Hepatocyte (in vitro differentiated cells): ENCODE measurements at regions not wholly inside any gene's neighbourhood (a gene's known extent, or its start where the extent isn't known, plus 50 kb on each side); places are given as distances from the start of the nearest gene placed in this dataset.

Source experiments
- DNase-seq: peaks from one replicate; pipeline ENCODE4 v3.0.0-alpha.2; 2016; ENCODE audit warnings: low spot score
- H2AFZ ChIP-seq: fragments of 200-600 bp; sonication (generic); 2 replicates; pipeline ENCODE4 v1.6.0; 2016; ENCODE audit warnings: antibody characterized with exemption, mild to moderate bottlenecking
- H3K27ac ChIP-seq: fragments of 200-600 bp; sonication (generic); 2 replicates; pipeline ENCODE4 v1.5.1; 2016; ENCODE audit warnings: mild to moderate bottlenecking
- H3K27me3 ChIP-seq: fragments of 200-600 bp; sonication (generic); 2 replicates; pipeline ENCODE4 v1.6.1; 2016
- H3K36me3 ChIP-seq: fragments of 200-600 bp; sonication (generic); replicated peaks from 2 replicates; pipeline ENCODE4 v1.5.1; 2016; ENCODE audit warnings: low read depth; ENCODE audit not compliant: insufficient read depth
- H3K4me1 ChIP-seq: fragments of 200-600 bp; sonication (generic); 2 replicates; pipeline ENCODE4 v1.5.1; 2016; ENCODE audit warnings: mild to moderate bottlenecking, moderate library complexity; ENCODE audit not compliant: insufficient read depth
- H3K4me2 ChIP-seq: fragments of 200-600 bp; sonication (generic); 2 replicates; pipeline ENCODE4 v1.6.0; 2016
- H3K4me3 ChIP-seq: fragments of 200-600 bp; sonication (generic); 2 replicates; pipeline ENCODE4 v1.5.1; 2016; ENCODE audit warnings: mild to moderate bottlenecking
- H3K79me2 ChIP-seq: fragments of 200-600 bp; sonication (generic); 2 replicates; pipeline ENCODE4 v1.6.0; 2017; ENCODE audit warnings: mild to moderate bottlenecking
- H3K9me2 ChIP-seq: fragments of 200-600 bp; sonication (generic); replicated peaks from 2 replicates; pipeline ENCODE4 v1.6.0; 2017; ENCODE audit warnings: mild to moderate bottlenecking; ENCODE audit not compliant: insufficient read depth
- H3K9me3 ChIP-seq: fragments of 200-600 bp; sonication (generic); 2 replicates; pipeline ENCODE4 v1.5.1; 2016; ENCODE audit warnings: low read depth, mild to moderate bottlenecking
- H4K20me1 ChIP-seq: fragments of 200-600 bp; sonication (generic); 2 replicates; pipeline ENCODE4 v1.6.0; 2016; ENCODE audit warnings: mild to moderate bottlenecking; ENCODE audit not compliant: insufficient read depth, poor library complexity, severe bottlenecking
- EZH2 ChIP-seq: fragments of 200-600 bp; sonication (generic); IDR thresholded peaks from 2 replicates; pipeline ENCODE4 v1.6.1; 2016; ENCODE audit warnings: antibody characterized with exemption, mild to moderate bottlenecking, borderline replicate concordance
- EZH2phosphoT487 ChIP-seq: fragments of 200-600 bp; sonication (generic); IDR thresholded peaks from one replicate; pipeline ENCODE4 v1.6.1; 2018; ENCODE audit warnings: antibody characterized with exemption, mild to moderate bottlenecking, low read depth, moderate library complexity; ENCODE audit not compliant: unreplicated experiment, severe bottlenecking
- WGBS: methylation state at CpG from one replicate; pipeline ENCODE4 v1.1.6; 2016; ENCODE audit warnings: low lambda C conversion rate; ENCODE audit errors: missing lambda C conversion rate; 5-methylcytosine and 5-hydroxymethylcytosine counted together
- TF ChIP-seq, protein P1 (sequence below): fragments of 200-600 bp; sonication (generic); IDR thresholded peaks from 2 replicates; pipeline ENCODE4 v1.5.1; 2016; ENCODE audit warnings: antibody characterized with exemption, mild to moderate bottlenecking; ENCODE audit not compliant: poor library complexity

DNA sequence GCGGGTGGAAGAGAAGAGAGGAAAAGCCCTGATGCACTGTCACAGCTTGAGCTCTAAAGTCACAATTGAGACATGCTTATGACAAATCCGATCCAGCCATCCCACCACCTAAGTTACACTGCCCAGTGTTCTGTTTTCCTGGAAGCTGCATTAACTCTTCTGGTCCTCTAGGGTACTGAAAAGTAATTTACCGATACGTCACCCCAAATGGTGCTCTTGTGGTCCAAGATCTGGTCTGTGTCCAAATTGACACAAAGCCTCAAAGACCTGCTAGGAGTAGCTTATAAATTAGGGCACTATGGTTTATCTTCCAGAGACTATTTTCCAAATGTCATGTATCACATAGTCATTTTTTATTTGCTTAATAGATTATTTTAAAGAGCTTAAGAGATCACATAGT is 186.7 kb upstream of the ETAA1 start:
- Histone ChIP-seq H3K36me3 (no peaks in the 10 kb centered on the region), H4K20me1 (no peaks in the 10 kb centered on the region), H3K9me3 (no peaks in the 10 kb centered on the region), H3K4me3 (no peak overlapping the region), H3K27ac (no peak overlapping the region), H3K4me1 (no peaks in the 10 kb centered on the region), H2AFZ (no peak overlapping the region), H3K27me3 (no peaks in the 10 kb centered on the region), H3K79me2 (no peaks in the 10 kb centered on the region), H3K4me2 (no peak overlapping the region), H3K9me2 (no peaks in the 10 kb centered on the region)
- WGBS, result 59% methylated on average over 4 of the region's 4 CpGs
- TF ChIP-seq, protein P1, sequence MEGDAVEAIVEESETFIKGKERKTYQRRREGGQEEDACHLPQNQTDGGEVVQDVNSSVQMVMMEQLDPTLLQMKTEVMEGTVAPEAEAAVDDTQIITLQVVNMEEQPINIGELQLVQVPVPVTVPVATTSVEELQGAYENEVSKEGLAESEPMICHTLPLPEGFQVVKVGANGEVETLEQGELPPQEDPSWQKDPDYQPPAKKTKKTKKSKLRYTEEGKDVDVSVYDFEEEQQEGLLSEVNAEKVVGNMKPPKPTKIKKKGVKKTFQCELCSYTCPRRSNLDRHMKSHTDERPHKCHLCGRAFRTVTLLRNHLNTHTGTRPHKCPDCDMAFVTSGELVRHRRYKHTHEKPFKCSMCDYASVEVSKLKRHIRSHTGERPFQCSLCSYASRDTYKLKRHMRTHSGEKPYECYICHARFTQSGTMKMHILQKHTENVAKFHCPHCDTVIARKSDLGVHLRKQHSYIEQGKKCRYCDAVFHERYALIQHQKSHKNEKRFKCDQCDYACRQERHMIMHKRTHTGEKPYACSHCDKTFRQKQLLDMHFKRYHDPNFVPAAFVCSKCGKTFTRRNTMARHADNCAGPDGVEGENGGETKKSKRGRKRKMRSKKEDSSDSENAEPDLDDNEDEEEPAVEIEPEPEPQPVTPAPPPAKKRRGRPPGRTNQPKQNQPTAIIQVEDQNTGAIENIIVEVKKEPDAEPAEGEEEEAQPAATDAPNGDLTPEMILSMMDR, result no peak
- TF ChIP-seq EZH2, result no peak
- no peak for TF ChIP-seq EZH2phosphoT487
- no peak for DNase-seq

DNA sequence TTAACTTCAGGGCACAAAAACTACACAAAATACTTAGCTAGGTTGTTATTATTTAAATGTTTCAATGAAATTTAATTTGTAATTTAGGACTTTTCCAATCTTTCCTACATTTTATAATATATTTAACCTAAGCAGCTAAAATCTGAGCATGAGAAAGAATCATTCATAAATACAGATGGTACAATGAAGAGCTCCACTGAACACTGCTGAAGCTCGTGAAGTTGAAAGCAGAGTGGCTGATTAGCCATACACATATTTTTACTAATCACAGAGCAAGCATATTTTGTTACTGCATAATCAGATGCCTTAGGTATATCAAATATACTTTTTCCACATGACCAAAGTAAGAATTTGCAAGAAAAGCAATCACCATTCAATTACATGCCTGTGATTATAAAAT is 184.9 kb upstream of the ETAA1 start:
- TF ChIP-seq EZH2 (no peak), EZH2phosphoT487 (no peak)
- TF ChIP-seq, protein P1, result no peak
- 69% methylated on average over 1 of the region's 1 CpG for WGBS
- no peak overlapping the region for H3K4me2 ChIP-seq
- no peaks in the 10 kb centered on the region for H3K4me1 ChIP-seq
- no peaks in the 10 kb centered on the region for H3K36me3 ChIP-seq
- H3K9me3 ChIP-seq, result no peaks in the 10 kb centered on the region
- H3K27ac ChIP-seq, result no peak overlapping the region
- H3K9me2 ChIP-seq, result no peaks in the 10 kb centered on the region
- no peaks in the 10 kb centered on the region for H3K79me2 ChIP-seq
- no peaks in the 10 kb centered on the region for H4K20me1 ChIP-seq
- H3K4me3 ChIP-seq, result no peak overlapping the region
- no peaks in the 10 kb centered on the region for H3K27me3 ChIP-seq
- H2AFZ ChIP-seq, result no peak overlapping the region
- DNase-seq, result no peak

DNA sequence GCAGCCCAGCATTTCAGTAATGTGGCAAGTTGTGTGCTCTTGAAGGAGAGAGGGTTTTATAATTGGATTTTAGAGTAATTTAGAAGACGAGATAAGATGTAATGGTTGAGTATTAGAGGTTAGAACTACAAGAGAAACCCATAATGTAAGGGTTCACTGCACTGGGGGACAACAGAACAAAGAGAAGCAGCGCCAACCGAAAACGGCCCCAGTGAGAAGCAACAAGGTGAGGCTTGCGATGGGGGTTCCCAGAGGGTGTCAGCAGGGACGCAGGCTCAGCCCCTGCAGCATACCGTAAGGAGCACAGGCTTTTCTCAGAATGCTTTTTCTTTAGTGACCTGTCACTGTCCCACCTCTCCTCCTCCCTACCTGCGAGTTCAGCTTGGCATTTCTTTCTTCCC is 183.9 kb upstream of the ETAA1 start:
- Histone ChIP-seq H3K4me1 (no peaks in the 10 kb centered on the region), H3K4me2 (peak overlapping the region; percentile 37), H3K27me3 (no peaks in the 10 kb centered on the region), H2AFZ (no peak overlapping the region), H3K4me3 (no peak overlapping the region), H3K27ac (no peak overlapping the region), H4K20me1 (no peaks in the 10 kb centered on the region), H3K36me3 (no peaks in the 10 kb centered on the region), H3K9me3 (no peaks in the 10 kb centered on the region), H3K79me2 (no peaks in the 10 kb centered on the region), H3K9me2 (no peaks in the 10 kb centered on the region)
- TF ChIP-seq EZH2phosphoT487, result no peak
- TF ChIP-seq, protein P1, result no peak
- no peak for TF ChIP-seq EZH2
- no peak for DNase-seq
- WGBS, result 62% methylated on average over 8 of the region's 8 CpGs

DNA sequence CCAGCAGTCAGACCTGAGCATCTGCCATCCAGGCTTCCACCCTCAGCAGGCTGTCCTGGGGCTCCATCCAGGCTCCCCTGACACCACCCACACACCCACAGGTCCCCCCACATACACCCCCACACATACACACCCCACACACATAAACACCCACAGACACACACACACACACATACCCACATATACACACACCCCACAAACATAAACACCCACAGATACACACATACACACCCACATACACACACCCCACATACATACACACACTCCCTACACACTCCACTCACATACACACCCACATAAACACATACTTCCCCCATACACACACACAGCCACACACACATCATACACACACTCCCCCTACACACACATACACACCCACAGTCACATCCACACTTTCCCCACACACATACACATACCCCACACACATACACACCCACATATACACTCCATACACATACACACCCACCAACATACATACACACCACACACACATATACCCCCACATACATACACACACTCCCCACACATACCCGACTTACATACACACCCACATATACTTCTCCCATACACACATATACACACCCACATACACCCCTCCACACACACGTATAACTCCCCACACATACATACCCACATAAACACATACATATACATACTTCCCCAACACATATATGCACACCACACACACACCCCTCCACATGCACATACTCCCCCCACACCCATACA is 183.3 kb upstream of the ETAA1 start:
- no peaks in the 10 kb centered on the region for H4K20me1 ChIP-seq
- H2AFZ ChIP-seq, result no peak overlapping the region
- TF ChIP-seq, protein P1, result no peak
- no peak for TF ChIP-seq EZH2phosphoT487
- no peak for TF ChIP-seq EZH2
- no peak overlapping the region for H3K4me3 ChIP-seq
- H3K9me3 ChIP-seq, result no peaks in the 10 kb centered on the region
- H3K27ac ChIP-seq, result no peak overlapping the region
- no peaks in the 10 kb centered on the region for H3K9me2 ChIP-seq
- no peaks in the 10 kb centered on the region for H3K27me3 ChIP-seq
- no peaks in the 10 kb centered on the region for H3K79me2 ChIP-seq
- no peaks in the 10 kb centered on the region for H3K4me1 ChIP-seq
- H3K36me3 ChIP-seq, result no peaks in the 10 kb centered on the region
- no peak overlapping the region for H3K4me2 ChIP-seq
- 97% methylated on average over 2 of the region's 2 CpGs for WGBS
- DNase-seq, result no peak
